SK-N-SH treated with all-trans-retinoic acid at 6 μM for 48 hours (cell line): ENCODE measurements at regions not wholly inside any gene's neighbourhood (a gene's known extent, or its start where the extent isn't known, plus 50 kb on each side); places are given as distances from the start of the nearest gene placed in this dataset.

Experiments
- ATAC-seq: fragments of 200-7000 bp; cut with Tn5 transposase; 3 replicates; pipeline ENCODE4 v1.9.1; 2020; ENCODE audit warnings: mild to moderate bottlenecking, moderate library complexity
- BACH2 ChIP-seq: fragments of 250-450 bp; sonication (Bioruptor Pico); IDR thresholded peaks from 2 replicates; pipeline ENCODE4 v1.9.0; 2021; ENCODE audit warnings: mild to moderate bottlenecking, borderline replicate concordance
- CREB5 ChIP-seq: fragments of 250-450 bp; sonication (Bioruptor Pico); IDR thresholded peaks from 2 replicates; pipeline ENCODE4 v1.5.1; 2020; ENCODE audit warnings: low read depth, mild to moderate bottlenecking, moderate library complexity
- CSDC2 ChIP-seq: fragments of 250-450 bp; sonication (Bioruptor Pico); IDR thresholded peaks from 2 replicates; pipeline ENCODE4 v1.5.0; 2020; ENCODE audit warnings: mild to moderate bottlenecking, moderate library complexity
- ESRRG ChIP-seq: fragments of 250-450 bp; sonication (Bioruptor Pico); IDR thresholded peaks from 2 replicates; pipeline ENCODE4 v1.6.1; 2021; ENCODE audit warnings: mild to moderate bottlenecking
- GLIS3 ChIP-seq: fragments of 250-450 bp; sonication (Bioruptor Pico); IDR thresholded peaks from 2 replicates; pipeline ENCODE4 v1.5.0; 2020; ENCODE audit warnings: mild to moderate bottlenecking, moderate library complexity
- OSR1 ChIP-seq: fragments of 250-450 bp; sonication (Bioruptor Pico); IDR thresholded peaks from 2 replicates; pipeline ENCODE4 v1.8.0; 2022; ENCODE audit warnings: moderate library complexity, mild to moderate bottlenecking, inconsistent platforms
- POU6F1 ChIP-seq: fragments of 250-450 bp; sonication (Bioruptor Pico); IDR thresholded peaks from 2 replicates; pipeline ENCODE4 v1.8.0; 2021; ENCODE audit warnings: low read depth, mild to moderate bottlenecking, moderate library complexity, borderline replicate concordance
- PPARA ChIP-seq: fragments of 250-450 bp; sonication (Bioruptor Pico); IDR thresholded peaks from 2 replicates; pipeline ENCODE4 v1.5.0; 2020; ENCODE audit warnings: mild to moderate bottlenecking, borderline replicate concordance
- RARB ChIP-seq: fragments of 250-450 bp; sonication (Bioruptor Pico); IDR thresholded peaks from 2 replicates; pipeline ENCODE4 v1.8.0; 2021; ENCODE audit warnings: mild to moderate bottlenecking, moderate library complexity
- TCF4 ChIP-seq: fragments of 250-450 bp; sonication (Bioruptor Pico); IDR thresholded peaks from 2 replicates; pipeline ENCODE4 v1.8.0; 2021; ENCODE audit warnings: mild to moderate bottlenecking, moderate library complexity, borderline replicate concordance
- TOX ChIP-seq: fragments of 250-450 bp; sonication (Bioruptor Pico); IDR thresholded peaks from 2 replicates; pipeline ENCODE4 v1.8.0; 2021; ENCODE audit warnings: mild to moderate bottlenecking, moderate library complexity, borderline replicate concordance
- ZC3H10 ChIP-seq: fragments of 250-450 bp; sonication (Bioruptor Pico); IDR thresholded peaks from 2 replicates; pipeline ENCODE4 v1.5.1; 2021; ENCODE audit warnings: mild to moderate bottlenecking, moderate library complexity
- ZFP3 ChIP-seq: fragments of 250-450 bp; sonication (Bioruptor Pico); IDR thresholded peaks from 2 replicates; pipeline ENCODE4 v1.5.0; 2020; ENCODE audit warnings: mild to moderate bottlenecking, moderate library complexity
- ZFP30 ChIP-seq: fragments of 450-650 bp; formaldehyde crosslinking; IDR thresholded peaks from 2 replicates; pipeline ENCODE4 v1.5.0; 2022; ENCODE audit warnings: mild to moderate bottlenecking, moderate library complexity
- ZNF565 ChIP-seq: fragments of 450-650 bp; formaldehyde crosslinking; conservative IDR thresholded peaks from 2 replicates; pipeline ENCODE4 v1.5.0; 2020; ENCODE audit warnings: low read depth, mild to moderate bottlenecking, moderate library complexity
- ZNF70 ChIP-seq: fragments of 450-650 bp; formaldehyde crosslinking; IDR thresholded peaks from 2 replicates; pipeline ENCODE4 v1.5.0; 2020; ENCODE audit warnings: mild to moderate bottlenecking, moderate library complexity
- ZNF8 ChIP-seq: fragments of 450-650 bp; formaldehyde crosslinking; IDR thresholded peaks from 2 replicates; pipeline ENCODE4 v1.5.0; 2020; ENCODE audit warnings: mild to moderate bottlenecking, moderate library complexity
- TF ChIP-seq, protein P1 (sequence below): fragments of 250-450 bp; sonication (Bioruptor Pico); IDR thresholded peaks from 2 replicates; pipeline ENCODE4 v1.8.0; 2020; ENCODE audit warnings: mild to moderate bottlenecking, moderate library complexity, borderline replicate concordance
- TF ChIP-seq, protein P2 (sequence below): fragments of 250-450 bp; sonication (Bioruptor Pico); IDR thresholded peaks from 2 replicates; pipeline ENCODE4 v1.5.0; 2020; ENCODE audit warnings: mild to moderate bottlenecking, moderate library complexity

- no peak for ATAC-seq
- no peak for TF ChIP-seq GLIS3 (CRISPR knock-in tag)
- no peak for TF ChIP-seq BACH2
- TF ChIP-seq, protein P1, sequence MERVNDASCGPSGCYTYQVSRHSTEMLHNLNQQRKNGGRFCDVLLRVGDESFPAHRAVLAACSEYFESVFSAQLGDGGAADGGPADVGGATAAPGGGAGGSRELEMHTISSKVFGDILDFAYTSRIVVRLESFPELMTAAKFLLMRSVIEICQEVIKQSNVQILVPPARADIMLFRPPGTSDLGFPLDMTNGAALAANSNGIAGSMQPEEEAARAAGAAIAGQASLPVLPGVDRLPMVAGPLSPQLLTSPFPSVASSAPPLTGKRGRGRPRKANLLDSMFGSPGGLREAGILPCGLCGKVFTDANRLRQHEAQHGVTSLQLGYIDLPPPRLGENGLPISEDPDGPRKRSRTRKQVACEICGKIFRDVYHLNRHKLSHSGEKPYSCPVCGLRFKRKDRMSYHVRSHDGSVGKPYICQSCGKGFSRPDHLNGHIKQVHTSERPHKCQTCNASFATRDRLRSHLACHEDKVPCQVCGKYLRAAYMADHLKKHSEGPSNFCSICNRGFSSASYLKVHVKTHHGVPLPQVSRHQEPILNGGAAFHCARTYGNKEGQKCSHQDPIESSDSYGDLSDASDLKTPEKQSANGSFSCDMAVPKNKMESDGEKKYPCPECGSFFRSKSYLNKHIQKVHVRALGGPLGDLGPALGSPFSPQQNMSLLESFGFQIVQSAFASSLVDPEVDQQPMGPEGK (CRISPR knock-in tag), result no peak
- TF ChIP-seq OSR1 (CRISPR knock-in tag), result no peak
- TF ChIP-seq POU6F1 (CRISPR knock-in tag), result no peak
- TF ChIP-seq TOX (CRISPR knock-in tag), result no peak
- TF ChIP-seq CSDC2 (CRISPR knock-in tag), result no peak
- no peak for TF ChIP-seq ESRRG (CRISPR knock-in tag)
- TF ChIP-seq ZFP3 (CRISPR knock-in tag), result no peak
- no peak for TF ChIP-seq TCF4
- TF ChIP-seq ZNF8 (CRISPR knock-in tag), result no peak
These were observed 851.1 kb upstream of the FAT3 start for GRCh38 chr11:91373497-91373896.

GRCh38 chr11:91366816-91367215, 857.8 kb upstream of the FAT3 start:
- no peak for ATAC-seq
- TF ChIP-seq PPARA (CRISPR knock-in tag) (no peak), ZFP3 (CRISPR knock-in tag) (no peak), ZNF8 (CRISPR knock-in tag) (no peak), ZNF565 (CRISPR knock-in tag) (no peak), TOX (CRISPR knock-in tag) (no peak), ZC3H10 (no peak), TCF4 (no peak), ZFP30 (CRISPR knock-in tag) (no peak), GLIS3 (CRISPR knock-in tag) (no peak), ZNF70 (CRISPR knock-in tag) (no peak), OSR1 (CRISPR knock-in tag) (no peak), BACH2 (no peak), CSDC2 (CRISPR knock-in tag) (no peak), POU6F1 (CRISPR knock-in tag) (no peak), RARB (CRISPR knock-in tag) (no peak), CREB5 (CRISPR knock-in tag) (no peak), ESRRG (CRISPR knock-in tag) (no peak)
- TF ChIP-seq, protein P2, sequence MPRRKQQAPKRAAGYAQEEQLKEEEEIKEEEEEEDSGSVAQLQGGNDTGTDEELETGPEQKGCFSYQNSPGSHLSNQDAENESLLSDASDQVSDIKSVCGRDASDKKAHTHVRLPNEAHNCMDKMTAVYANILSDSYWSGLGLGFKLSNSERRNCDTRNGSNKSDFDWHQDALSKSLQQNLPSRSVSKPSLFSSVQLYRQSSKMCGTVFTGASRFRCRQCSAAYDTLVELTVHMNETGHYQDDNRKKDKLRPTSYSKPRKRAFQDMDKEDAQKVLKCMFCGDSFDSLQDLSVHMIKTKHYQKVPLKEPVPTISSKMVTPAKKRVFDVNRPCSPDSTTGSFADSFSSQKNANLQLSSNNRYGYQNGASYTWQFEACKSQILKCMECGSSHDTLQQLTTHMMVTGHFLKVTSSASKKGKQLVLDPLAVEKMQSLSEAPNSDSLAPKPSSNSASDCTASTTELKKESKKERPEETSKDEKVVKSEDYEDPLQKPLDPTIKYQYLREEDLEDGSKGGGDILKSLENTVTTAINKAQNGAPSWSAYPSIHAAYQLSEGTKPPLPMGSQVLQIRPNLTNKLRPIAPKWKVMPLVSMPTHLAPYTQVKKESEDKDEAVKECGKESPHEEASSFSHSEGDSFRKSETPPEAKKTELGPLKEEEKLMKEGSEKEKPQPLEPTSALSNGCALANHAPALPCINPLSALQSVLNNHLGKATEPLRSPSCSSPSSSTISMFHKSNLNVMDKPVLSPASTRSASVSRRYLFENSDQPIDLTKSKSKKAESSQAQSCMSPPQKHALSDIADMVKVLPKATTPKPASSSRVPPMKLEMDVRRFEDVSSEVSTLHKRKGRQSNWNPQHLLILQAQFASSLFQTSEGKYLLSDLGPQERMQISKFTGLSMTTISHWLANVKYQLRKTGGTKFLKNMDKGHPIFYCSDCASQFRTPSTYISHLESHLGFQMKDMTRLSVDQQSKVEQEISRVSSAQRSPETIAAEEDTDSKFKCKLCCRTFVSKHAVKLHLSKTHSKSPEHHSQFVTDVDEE (CRISPR knock-in tag), result no peak
- TF ChIP-seq, protein P1 (CRISPR knock-in tag), result no peak
